ENCODE measurements at regions not wholly inside any gene's neighbourhood (a gene's known extent, or its start where the extent isn't known, plus 50 kb on each side); places are given as distances from the start of the nearest gene placed in this dataset.

DNA sequence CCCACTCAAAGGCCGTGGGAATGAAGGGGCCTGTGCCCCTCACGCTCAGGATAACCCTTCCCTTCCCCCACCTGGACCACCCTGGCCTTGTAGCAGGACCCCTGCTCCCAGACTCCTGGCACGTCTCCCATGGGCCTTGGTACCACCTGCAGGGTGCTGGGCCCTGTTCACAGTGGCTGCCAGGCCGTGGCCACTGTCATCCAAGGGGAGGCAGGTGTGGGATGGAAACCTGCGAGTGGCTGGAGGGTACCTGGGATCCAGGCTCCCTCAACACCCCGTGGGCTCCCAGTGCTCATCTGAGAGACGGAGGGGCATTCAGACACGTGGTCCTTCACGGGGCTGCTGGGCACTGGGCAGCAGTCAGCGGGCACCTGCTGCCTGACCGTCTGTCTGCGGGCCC, 75.6 kb upstream of the CIBAR2 start:
- intact Hi-C loops (cut with micrococcal nuclease): no loop called here

DNA sequence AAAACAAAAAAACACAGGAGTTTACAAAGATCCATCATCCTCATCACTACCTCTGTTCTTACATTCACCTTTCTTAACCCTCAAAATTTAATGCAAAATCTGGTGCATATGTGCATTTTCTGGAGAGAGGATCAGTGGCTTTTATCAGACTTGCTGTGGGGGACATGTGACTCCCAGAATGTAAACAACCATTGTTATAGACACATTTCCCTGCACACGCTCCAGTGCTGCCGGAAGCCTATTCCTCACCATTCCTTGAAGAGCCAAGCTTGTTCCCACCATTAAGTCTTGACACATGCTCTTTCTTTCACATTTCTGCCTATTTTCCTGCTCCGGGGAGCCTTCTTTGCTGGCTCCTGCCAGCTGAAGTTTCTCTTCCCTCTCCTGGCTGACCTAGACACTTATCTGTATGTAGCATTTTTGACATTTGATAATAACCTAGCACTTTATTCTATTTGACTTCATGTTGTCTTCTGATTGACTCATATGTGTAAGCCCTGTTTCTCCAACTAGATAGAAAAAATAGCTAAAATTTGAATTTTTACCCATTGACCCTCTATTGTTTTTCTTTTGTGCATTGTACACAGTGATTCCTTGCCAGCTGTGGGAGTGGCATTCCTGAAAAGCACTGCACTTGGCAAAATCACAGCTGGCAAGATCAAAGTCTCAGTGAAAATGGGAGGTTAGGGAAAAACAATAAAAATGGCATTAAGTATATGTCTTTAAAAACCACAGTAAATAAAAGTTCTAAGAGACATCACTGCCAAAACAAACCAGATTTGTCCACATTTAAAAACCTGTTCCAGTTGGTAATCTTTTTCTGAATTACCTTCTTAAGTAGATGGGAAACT, 76.8 kb upstream of the CIBAR2 start:
- intact Hi-C loops (cut with micrococcal nuclease): no loop called here

- intact Hi-C loops (cut with micrococcal nuclease): no loop called here
Measured at GRCh38 chr16:85190572-85190971, 78.3 kb upstream of the CIBAR2 start.

DNA sequence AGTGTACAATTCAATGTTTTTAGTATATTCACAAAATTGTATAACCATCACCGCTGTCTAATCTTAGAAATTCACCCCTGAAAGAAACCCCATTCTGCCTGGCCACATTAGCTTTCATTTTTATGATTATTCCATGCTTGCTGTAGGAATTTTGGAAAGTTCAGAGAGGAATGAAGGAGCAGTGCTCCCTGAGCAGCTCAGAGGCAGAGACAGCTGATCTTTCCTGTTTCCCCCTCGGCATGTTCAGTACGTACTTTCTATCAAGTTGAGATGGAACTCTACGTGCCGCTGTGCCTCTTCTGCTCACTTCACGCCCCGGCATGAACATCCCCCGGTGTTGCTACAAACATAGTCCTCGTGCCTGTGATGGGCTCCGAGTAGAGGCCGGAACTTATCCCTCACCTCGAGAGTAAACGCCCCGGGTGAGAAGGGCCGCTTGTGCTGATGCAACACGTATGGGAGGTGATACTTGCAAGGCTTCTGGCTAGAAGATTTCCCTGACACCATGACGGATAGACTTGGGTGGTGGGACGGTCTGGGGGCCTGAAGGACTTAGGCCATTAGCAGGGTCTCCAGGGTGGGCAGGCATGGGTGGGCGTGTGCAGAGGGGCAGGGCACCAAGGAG, 79.2 kb upstream of the CIBAR2 start:
- intact Hi-C loops (cut with micrococcal nuclease): no loop called here

- intact Hi-C loops (cut with micrococcal nuclease): no loop called here
Measured at GRCh38 chr16:85192238-85193114, 80.2 kb upstream of the CIBAR2 start.

GRCh38 chr16:85193115-85193493, 80.8 kb upstream of the CIBAR2 start:
- intact Hi-C loops (cut with micrococcal nuclease): no loop called here

DNA sequence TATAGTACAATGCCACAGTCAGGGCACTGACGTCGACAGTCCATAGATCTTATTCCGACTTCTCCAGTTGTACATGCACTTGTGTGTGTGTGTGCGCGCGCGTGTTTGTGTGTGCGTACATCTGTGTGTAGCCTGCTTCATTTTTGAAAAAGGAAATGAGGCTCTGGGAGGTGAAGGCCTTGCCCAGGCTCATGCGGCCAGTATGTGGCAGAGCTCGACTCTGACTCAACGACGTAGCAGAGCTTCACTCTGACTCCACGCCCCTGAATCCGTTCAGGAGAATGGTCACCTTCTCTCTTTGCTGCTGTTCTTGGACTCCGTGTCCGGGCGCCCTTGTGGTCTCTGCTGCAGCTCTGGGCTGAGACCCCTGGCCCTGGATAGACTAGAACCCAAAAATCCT, 81.6 kb upstream of the CIBAR2 start:
- intact Hi-C loops (cut with micrococcal nuclease): no loop called here

- intact Hi-C loops (cut with micrococcal nuclease): no loop called here
Measured at GRCh38 chr16:85194307-85195270, 82.3 kb upstream of the CIBAR2 start.

- intact Hi-C loops (cut with micrococcal nuclease): no loop called here
Measured at GRCh38 chr16:85195271-85195647, 83.0 kb upstream of the CIBAR2 start.

DNA sequence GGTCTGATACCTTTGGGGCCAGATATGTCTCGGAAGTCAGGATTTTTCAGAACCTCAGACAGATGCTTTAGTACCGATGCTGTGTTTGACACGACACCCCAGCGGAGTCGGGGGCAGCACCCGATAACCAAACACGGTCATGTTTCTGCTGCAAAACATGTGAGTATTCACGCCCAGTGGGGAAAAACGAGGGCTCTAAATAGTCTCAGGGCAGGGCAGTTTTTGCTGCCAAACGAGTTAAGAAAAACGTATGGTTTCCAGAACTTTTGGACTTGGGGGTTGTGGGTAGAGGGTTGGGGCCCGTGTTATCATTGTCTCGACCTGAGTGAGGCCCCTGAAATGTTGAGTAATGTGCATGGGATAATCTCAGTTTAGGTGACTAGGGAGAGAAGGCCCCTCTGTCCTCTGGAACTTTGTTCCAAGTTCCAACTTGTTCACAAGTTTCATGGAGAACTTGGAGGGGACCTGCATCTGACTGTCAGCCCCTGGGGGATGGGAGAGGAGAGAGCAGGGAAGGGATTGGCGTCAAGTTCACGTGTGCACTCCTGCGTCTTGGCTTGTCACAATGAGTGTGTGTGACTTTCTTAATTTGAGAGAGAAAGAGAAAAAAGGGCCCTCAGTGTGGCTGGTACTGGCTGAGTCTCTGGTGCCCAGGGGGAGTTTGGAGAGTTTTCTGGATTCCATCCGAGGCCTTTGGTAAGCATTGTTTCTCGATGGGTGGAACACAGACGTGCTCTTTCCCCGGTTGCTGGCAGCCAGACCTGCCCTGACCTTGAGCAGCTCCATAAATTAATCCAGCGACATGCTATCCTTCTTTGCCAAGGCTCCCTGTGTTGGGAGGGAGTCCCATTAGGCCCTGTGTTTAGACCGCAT, 83.9 kb upstream of the CIBAR2 start:
- intact Hi-C loops (cut with micrococcal nuclease): no loop called here

GRCh38 chr16:85196976-85197375, 84.7 kb upstream of the CIBAR2 start:
- intact Hi-C loops (cut with micrococcal nuclease): no loop called here

GRCh38 chr16:85197611-85198566, 85.6 kb upstream of the CIBAR2 start:
- intact Hi-C loops (cut with micrococcal nuclease): no loop called here

- intact Hi-C loops (cut with micrococcal nuclease): no loop called here
Measured at GRCh38 chr16:85199069-85199725, 86.9 kb upstream of the CIBAR2 start.

DNA sequence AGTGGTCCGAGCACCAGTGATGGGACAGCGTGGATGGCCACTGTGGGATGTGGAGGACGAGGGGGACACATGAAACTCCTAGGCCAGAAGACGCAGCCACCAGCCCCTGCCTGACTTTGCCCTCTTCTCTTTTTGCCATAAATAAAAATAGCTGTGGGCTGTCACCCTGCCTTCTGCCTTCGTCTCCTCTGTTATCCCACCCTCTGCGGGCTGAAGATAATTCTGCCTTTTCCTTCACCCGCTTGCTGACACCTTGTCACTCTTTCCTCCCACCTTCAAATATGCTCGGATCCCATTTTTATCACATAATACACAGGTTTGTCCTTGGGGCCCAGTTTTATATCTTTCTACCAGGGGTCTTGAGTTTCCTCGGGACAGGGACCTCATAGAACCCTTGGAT, 87.6 kb upstream of the CIBAR2 start:
- intact Hi-C loops (cut with micrococcal nuclease): no loop called here

- intact Hi-C loops (cut with micrococcal nuclease): no loop called here
Measured at GRCh38 chr16:85200471-85201278, 88.4 kb upstream of the CIBAR2 start.

GRCh38 chr16:85201574-85201973, 89.3 kb upstream of the CIBAR2 start:
- intact Hi-C loops (cut with micrococcal nuclease): no loop called here

- intact Hi-C loops (cut with micrococcal nuclease): no loop called here
Measured at GRCh38 chr16:85202051-85202601, 89.9 kb upstream of the CIBAR2 start.

All from T-helper 2 cell treated with Interferon-gamma antibody and Interleukin-4, amounts not matched to agents 100 ng/mL and 5 ng/mL, for 36 hours (primary cell).